OCI-LY3 (cell line): ENCODE measurements at regions not wholly inside any gene's neighbourhood (a gene's known extent, or its start where the extent isn't known, plus 50 kb on each side); places are given as distances from the start of the nearest gene placed in this dataset.

ENCODE experiments used
- CTCF ChIP-seq: fragments of 200-600, 300-600 bp; sonication (generic); IDR thresholded peaks from 2 replicates; pipeline ENCODE4 v1.5.1; 2014; ENCODE audit warnings: antibody characterized with exemption, low read length, low read depth
- EZH2phosphoT487 ChIP-seq: fragments of 200-600 bp; shearing (Covaris generic); IDR thresholded peaks from 2 replicates; pipeline ENCODE4 v1.6.1; 2018; ENCODE audit warnings: antibody characterized with exemption, mixed run types, low read depth

- TF ChIP-seq CTCF (no peak), EZH2phosphoT487 (no peak)
Measured at GRCh38 chr20:55390791-55391190, 614.5 kb downstream of the CBLN4 start.
